ENCODE measurements at regions not wholly inside any gene's neighbourhood (a gene's known extent, or its start where the extent isn't known, plus 50 kb on each side); places are given as distances from the start of the nearest gene placed in this dataset.

- no TSS peak for BruUV-seq (replicated peaks)
- dilution Hi-C loops (cut with MboI; ENCODE audit: extremely low pct_ligation_motif_present, low sequenced_read_pairs) = no loop called here
- CTCF ChIA-PET = no interaction called here
- Histone ChIP-seq H2AFZ (ENCODE audit: low read depth, low read length) (no peak overlapping the region), H3K4me1 (ENCODE audit: control insufficient read depth, extremely low read depth, insufficient read depth, low read length) (no peaks in the 10 kb centered on the region), H3K27me3 (ENCODE audit: control insufficient read depth in 2 of 2, insufficient read depth in 2 of 2, low read length in 2 of 2) (no peaks in the 10 kb centered on the region), H3K9ac (replicated peaks; ENCODE audit: extremely low read depth, insufficient read depth, low read length) (no peak overlapping the region), H3K9me3 (replicated peaks; ENCODE audit: control insufficient read depth, insufficient read depth, low read length) (no peaks in the 10 kb centered on the region), H3K4me3 (replicated peaks in 1 of 3; ENCODE audit: insufficient read depth in 1 of 3, low read depth in 1 of 3, low read length in 3 of 3) (no peak overlapping the region), H4K20me1 (replicated peaks; ENCODE audit: control insufficient read depth, extremely low read depth, insufficient read depth, low read length) (no peaks in the 10 kb centered on the region), H3K4me2 (ENCODE audit: insufficient read depth, low read length) (no peak overlapping the region), H3K36me3 (ENCODE audit: control insufficient read depth in 2 of 2, extremely low read depth in 1 of 2, insufficient read depth in 2 of 2, low read length in 2 of 2) (no peaks in the 10 kb centered on the region), H3K27ac (ENCODE audit: insufficient read depth, low read depth, low read length) (no peak overlapping the region), H3K9me1 (replicated peaks; ENCODE audit: control insufficient read depth, extremely low read depth, insufficient read depth, low read length) (no peaks in the 10 kb centered on the region), H3K79me2 (ENCODE audit: control insufficient read depth, insufficient read depth, low read length) (no peaks in the 10 kb centered on the region)
- no peak for TF ChIP-seq FOS (IDR thresholded peaks at IDR 0.05; ENCODE audit: borderline replicate concordance, insufficient read depth, low read length)
- FAIRE-seq = no peak
- POLR2A ChIA-PET = no interaction called here
- DNase-seq (ENCODE audit: low read depth, low spot score) = no peak
- intact Hi-C loops (cut with micrococcal nuclease) = loop anchor here (10.0 kb wide), 1 partner anchor 816 kb away; no protein-coding TSS in a partner anchor
Measured at GRCh38 chr2:156190517-156190916, 142.0 kb downstream of the NR4A2 start.

GRCh38 chr2:156189584-156189983, 142.9 kb downstream of the NR4A2 start:
- BruUV-seq (replicated peaks) = no TSS peak

More at GRCh38 chr2:156189584-156189983, 142.9 kb downstream of the NR4A2 start:
- intact Hi-C loops (cut with micrococcal nuclease) = no loop called here
- H3K9me1 ChIP-seq (replicated peaks; ENCODE audit: control insufficient read depth, extremely low read depth, insufficient read depth, low read length) = no peaks in the 10 kb centered on the region
- no peaks in the 10 kb centered on the region for H3K9me3 ChIP-seq (replicated peaks; ENCODE audit: control insufficient read depth, insufficient read depth, low read length)
- POLR2A ChIA-PET = no interaction called here
- DNase-seq (ENCODE audit: low read depth, low spot score) = no peak
- no peaks in the 10 kb centered on the region for H3K36me3 ChIP-seq (ENCODE audit: control insufficient read depth in 2 of 2, extremely low read depth in 1 of 2, insufficient read depth in 2 of 2, low read length in 2 of 2)
- H3K4me2 ChIP-seq (ENCODE audit: insufficient read depth, low read length) = no peak overlapping the region
- H3K4me1 ChIP-seq (ENCODE audit: control insufficient read depth, extremely low read depth, insufficient read depth, low read length) = no peaks in the 10 kb centered on the region
- H4K20me1 ChIP-seq (replicated peaks; ENCODE audit: control insufficient read depth, extremely low read depth, insufficient read depth, low read length) = no peaks in the 10 kb centered on the region
- FAIRE-seq = no peak
- dilution Hi-C loops (cut with MboI; ENCODE audit: extremely low pct_ligation_motif_present, low sequenced_read_pairs) = no loop called here
- no peak overlapping the region for H3K9ac ChIP-seq (replicated peaks; ENCODE audit: extremely low read depth, insufficient read depth, low read length)
- CTCF ChIA-PET = no interaction called here
- no peaks in the 10 kb centered on the region for H3K27me3 ChIP-seq (ENCODE audit: control insufficient read depth in 2 of 2, insufficient read depth in 2 of 2, low read length in 2 of 2)
- no peak overlapping the region for H3K27ac ChIP-seq (ENCODE audit: insufficient read depth, low read depth, low read length)
- H2AFZ ChIP-seq (ENCODE audit: low read depth, low read length) = no peak overlapping the region
- H3K4me3 ChIP-seq (replicated peaks in 1 of 3; ENCODE audit: insufficient read depth in 1 of 3, low read depth in 1 of 3, low read length in 3 of 3) = no peak overlapping the region
- no peak for TF ChIP-seq POLR2A (IDR thresholded peaks at IDR 0.05; ENCODE audit: low read depth, low read length)
- TF ChIP-seq EZH2 (IDR thresholded peaks at IDR 0.05; ENCODE audit: borderline replicate concordance, low read depth, low read length, severe bottlenecking) = no peak
- no peak for TF ChIP-seq MYC (IDR thresholded peaks at IDR 0.05; ENCODE audit: low read depth, low read length)
- TF ChIP-seq MAX (IDR thresholded peaks at IDR 0.05; ENCODE audit: insufficient read depth, insufficient read length) = no peak
- no peak for TF ChIP-seq GATA2 (IDR thresholded peaks at IDR 0.05; ENCODE audit: insufficient read depth, insufficient read length, low read depth, low read length)
- TF ChIP-seq FOS (IDR thresholded peaks at IDR 0.05; ENCODE audit: borderline replicate concordance, insufficient read depth, low read length) = no peak
- TF ChIP-seq POLR2AphosphoS5 (IDR thresholded peaks at IDR 0.05; ENCODE audit: insufficient read depth, low read depth, low read length) = no peak
- no peak for TF ChIP-seq CTCF (IDR thresholded peaks at IDR 0.05; ENCODE audit: extremely low read depth in 1 of 2, insufficient read depth in 1 of 2, low read depth in 1 of 2, low read length in 2 of 2)
- TF ChIP-seq JUN (IDR thresholded peaks at IDR 0.05; ENCODE audit: borderline replicate concordance, insufficient read depth, insufficient read length, low read depth) = no peak
- H3K79me2 ChIP-seq (ENCODE audit: control insufficient read depth, insufficient read depth, low read length) = no peaks in the 10 kb centered on the region
